Spleen (tissue), 11 donors: ENCODE measurements at regions not wholly inside any gene's neighbourhood (a gene's known extent, or its start where the extent isn't known, plus 50 kb on each side); places are given as distances from the start of the nearest gene placed in this dataset.
A peak's percentile ranks its signal among the peaks of the same experiment; 100 is the strongest.

Experiments used
- DNase-seq: peaks from one replicate; pipeline ENCODE4 v3.0.0-alpha.2; 2020
- H3K27ac ChIP-seq, 8 donors: fragments of 200-600 bp; sonication (generic) in 7 of 8; 1 replicate in 4 of 8; 2 replicates in 4 of 8; pipeline versions ENCODE4 v1.5.0 to v1.8.0; 2016 to 2021; ENCODE audit warnings: inconsistent platforms in 4 of 8, mild to moderate bottlenecking in 4 of 8, moderate library complexity in 1 of 8
- H3K27me3 ChIP-seq, 7 donors: fragments of 200-600 bp; sonication (generic) in 6 of 7; replicated peaks in 1 of 7; 1 replicate in 4 of 7; 2 replicates in 3 of 7; pipeline versions ENCODE4 v1.5.0 to v1.8.0; 2016 to 2021; ENCODE audit warnings: inconsistent platforms in 3 of 7, mild to moderate bottlenecking in 1 of 7
- H3K36me3 ChIP-seq, 6 donors: fragments of 200-600 bp; sonication (generic) in 5 of 6; 1 replicate in 4 of 6; 2 replicates in 2 of 6; pipeline versions ENCODE4 v1.5.0 to v1.8.0; 2016 to 2021; ENCODE audit warnings: inconsistent platforms in 2 of 6
- H3K4me1 ChIP-seq, 6 donors: fragments of 200-600 bp; sonication (generic) in 5 of 6; 1 replicate in 3 of 6; 2 replicates in 3 of 6; pipeline versions ENCODE4 v1.5.0 to v1.8.0; 2016 to 2021; ENCODE audit warnings: inconsistent platforms in 3 of 6
- H3K4me3 ChIP-seq, 8 donors: fragments of 200-600 bp; sonication (generic) in 7 of 8; 1 replicate in 4 of 8; 2 replicates in 4 of 8; pipeline versions ENCODE4 v1.5.0 to v1.8.0; 2016 to 2021; ENCODE audit warnings: inconsistent platforms in 4 of 8, mild to moderate bottlenecking in 4 of 8, moderate library complexity in 2 of 8
- H3K9me3 ChIP-seq, 8 donors: fragments of 200-600 bp; sonication (generic) in 7 of 8; 1 replicate in 4 of 8; 2 replicates in 4 of 8; pipeline versions ENCODE4 v1.5.0 to v1.8.0; 2016 to 2021; ENCODE audit warnings: inconsistent platforms in 4 of 8
- CTCF ChIP-seq, 11 experiments: fragments of 200-600 bp in 7 of 11; fragments of 450-650 bp in 4 of 11; sonication (generic) in 4 of 11; IDR thresholded peaks in 8 of 11; conservative IDR thresholded peaks in 3 of 11; 1 replicate in 7 of 11; 2 replicates in 4 of 11; pipeline versions ENCODE4 v1.4.0 to v1.8.0; 2016 to 2021; ENCODE audit warnings: antibody characterized with exemption in 11 of 11, inconsistent platforms in 4 of 11, mild to moderate bottlenecking in 1 of 11
- POLR2A ChIP-seq, 3 donors: fragments of 450-650 bp; IDR thresholded peaks; one replicate each; pipeline ENCODE4 v1.5.1; 2017; ENCODE audit warnings: antibody characterized with exemption in 3 of 3, mild to moderate bottlenecking in 1 of 3
- POLR2AphosphoS5 ChIP-seq, 3 donors: sonication (generic); formaldehyde crosslinking; IDR thresholded peaks; one replicate each; pipeline ENCODE4 v1.5.1; 2017; ENCODE audit warnings: antibody characterized with exemption in 3 of 3
- WGBS, 5 donors: extraction: QIAGEN DNeasy Blood & Tissue Kit in 3 of 5; methylation state at CpG; one replicate each; pipeline versions ENCODE4 v1.1.5 to v1.1.7; 2013 to 2018; 5-methylcytosine and 5-hydroxymethylcytosine counted together
- intact Hi-C: fragments of 100-400 bp; cut with DNase I; formaldehyde crosslinking; loops from one replicate; pipeline ENCODE4 v1.15.0; 2023; ENCODE audit warnings: low total_unique reads
- donor health status: healthy with polysubstance abuse.
- donor health status: DM: no; HTN: no; CAD: no; lungs with moderate emphysema.
- donor health status: DM: no; HTN: no; CAD: no.
- donor health status: Bipolar disorder and iron deficiency.
- donor health status: healthy.
- donor health status: DM: no; HTN: no; CAD: no.
- donor health status: DM: yes; HTN: yes; CAD: no.

GRCh38 chr17:83190004-83190385 lies 110.6 kb downstream of the METRNL start:
- TF ChIP-seq POLR2A (IDR thresholded peaks at IDR 0.05) (no peak), CTCF (IDR thresholded peaks at IDR 0.05 in 8 of 11, conservative IDR thresholded peaks at IDR 0.05 in 3 of 11) (no peak), POLR2AphosphoS5 (IDR thresholded peaks at IDR 0.05) (no peak)
- H3K27ac ChIP-seq: no peak overlapping the region
- intact Hi-C loops: no loop called here
- no peak overlapping the region for H3K4me3 ChIP-seq
- peaks cover 0 to 15% (median 10%) of the 10 kb centered on the region in 6 donors for H3K4me1 ChIP-seq
- DNase-seq: peak; percentile 58
- peaks cover 0 to 10% (median 7%) of the 10 kb centered on the region in 8 donors for H3K9me3 ChIP-seq
- peaks cover 0 to 21% (median 0%) of the 10 kb centered on the region in 7 donors for H3K27me3 ChIP-seq
- WGBS, 5 donors: 82 to 92% (median 87%) methylated on average over 12 of the region's 12 CpGs
- H3K36me3 ChIP-seq: no peaks in the 10 kb centered on the region

GRCh38 chr17:83190601-83191387 lies 111.4 kb downstream of the METRNL start:
- no peak overlapping the region for H3K27ac ChIP-seq
- peaks cover 0 to 15% (median 10%) of the 10 kb centered on the region in 6 donors for H3K4me1 ChIP-seq
- WGBS, 5 donors: 74 to 84% (median 83%) methylated on average over 21 of the region's 21 CpGs
- intact Hi-C loops: no loop called here
- TF ChIP-seq POLR2A (IDR thresholded peaks at IDR 0.05) (no peak), CTCF (IDR thresholded peaks at IDR 0.05 in 8 of 11, conservative IDR thresholded peaks at IDR 0.05 in 3 of 11) (no peak), POLR2AphosphoS5 (IDR thresholded peaks at IDR 0.05) (no peak)
- H3K27me3 ChIP-seq: peaks cover 0 to 25% (median 0%) of the 10 kb centered on the region in 7 donors
- peak; percentile 69 for DNase-seq
- H3K4me3 ChIP-seq: no peak overlapping the region
- peaks cover 0 to 10% (median 7%) of the 10 kb centered on the region in 8 donors for H3K9me3 ChIP-seq
- no peaks in the 10 kb centered on the region for H3K36me3 ChIP-seq

GRCh38 chr17:83191388-83192160 lies 112.2 kb downstream of the METRNL start:
- intact Hi-C loops: no loop called here
- peaks cover 0 to 26% (median 0%) of the 10 kb centered on the region in 7 donors for H3K27me3 ChIP-seq
- TF ChIP-seq POLR2A (IDR thresholded peaks at IDR 0.05) (no peak), POLR2AphosphoS5 (IDR thresholded peaks at IDR 0.05) (no peak), CTCF (IDR thresholded peaks at IDR 0.05 in 8 of 11, conservative IDR thresholded peaks at IDR 0.05 in 3 of 11) (no peak)
- peak; percentile 77 for DNase-seq
- H3K27ac ChIP-seq: no peak overlapping the region
- peaks cover 0 to 10% (median 7%) of the 10 kb centered on the region in 8 donors for H3K9me3 ChIP-seq
- H3K36me3 ChIP-seq: no peaks in the 10 kb centered on the region
- 85 to 95% (median 88%) methylated on average over 11 of the region's 11 CpGs for WGBS, 5 donors
- no peak overlapping the region for H3K4me3 ChIP-seq
- H3K4me1 ChIP-seq: peaks cover 0 to 15% (median 10%) of the 10 kb centered on the region in 6 donors
